GM21529 (cell line): ENCODE measurements at regions not wholly inside any gene's neighbourhood (a gene's known extent, or its start where the extent isn't known, plus 50 kb on each side); places are given as distances from the start of the nearest gene placed in this dataset.
"Not testable (repeated sequence)": the region's sequence is repeated elsewhere in the genome, so short reads cannot be mapped to it uniquely, and the experiment has no call there.

ENCODE experiments used
- ATAC-seq: cut with Tn5 transposase; IDR thresholded peaks from one replicate; pipeline ENCODE4 v1.9.1; 2021; ENCODE audit not compliant: unreplicated experiment

DNA sequence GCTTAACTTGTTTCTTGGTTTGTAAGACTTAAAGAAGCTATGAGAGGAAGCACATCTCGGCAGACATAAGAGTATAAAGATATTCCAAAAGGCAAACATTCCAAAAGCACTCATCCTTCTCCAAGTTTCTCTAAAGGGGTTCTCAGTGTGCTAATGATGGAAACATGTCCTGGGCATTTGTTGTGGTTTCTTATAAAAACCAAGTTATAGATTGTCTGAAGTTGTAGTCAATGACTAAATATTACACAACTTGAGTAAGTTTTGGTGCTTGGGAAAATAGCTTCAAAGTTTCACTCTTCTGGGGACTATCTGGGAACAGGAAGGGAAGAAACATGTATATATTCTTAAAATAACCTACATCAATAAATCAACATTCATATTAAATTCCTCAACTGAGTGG, 128.3 kb upstream of the TBX18 start:
- no peak for ATAC-seq

DNA sequence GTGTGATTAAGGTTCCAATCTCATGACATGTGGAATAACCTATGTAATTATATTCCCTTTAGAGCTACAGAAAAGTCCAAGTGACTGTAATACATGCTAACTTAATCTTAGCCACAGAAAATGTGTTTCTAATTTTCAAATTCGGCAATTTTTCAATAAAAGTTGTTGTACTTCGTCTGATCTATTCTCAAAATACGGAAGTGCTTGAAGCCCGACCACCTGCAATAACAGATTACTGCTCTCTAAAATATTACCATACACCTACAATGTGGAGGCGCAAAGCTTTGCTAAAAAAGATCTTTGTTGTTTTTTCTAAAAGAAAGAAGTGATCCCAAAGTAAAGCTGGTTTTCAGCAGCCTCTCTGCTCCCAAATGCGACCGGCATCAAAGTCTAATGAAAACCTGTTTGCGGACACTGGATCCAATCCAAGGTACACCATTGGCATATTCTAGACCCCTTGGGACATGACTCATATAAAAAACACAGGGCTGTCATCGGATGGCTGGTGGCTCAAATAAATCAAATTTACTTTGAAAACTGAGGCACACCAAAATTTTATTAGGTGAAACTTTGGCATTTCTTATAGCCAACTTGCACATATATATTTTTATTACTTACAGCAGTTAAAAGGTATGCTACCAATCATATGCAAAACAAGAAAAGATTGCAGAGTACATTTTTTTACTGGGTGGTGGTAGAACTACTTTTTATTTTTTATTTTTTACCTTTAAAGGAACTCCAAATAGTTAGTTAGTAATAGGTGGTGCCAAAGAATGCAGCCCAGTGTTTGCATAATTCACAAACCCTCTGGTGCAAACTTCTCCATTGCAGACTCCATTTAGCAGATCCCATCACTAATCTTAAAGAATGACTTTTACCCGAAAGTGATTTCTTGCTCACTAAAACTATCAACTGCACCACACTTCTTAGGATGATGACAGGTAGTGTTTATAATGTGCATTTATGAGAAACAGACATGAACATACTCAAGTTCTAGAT, 118.7 kb upstream of the TBX18 start:
- no peak for ATAC-seq

DNA sequence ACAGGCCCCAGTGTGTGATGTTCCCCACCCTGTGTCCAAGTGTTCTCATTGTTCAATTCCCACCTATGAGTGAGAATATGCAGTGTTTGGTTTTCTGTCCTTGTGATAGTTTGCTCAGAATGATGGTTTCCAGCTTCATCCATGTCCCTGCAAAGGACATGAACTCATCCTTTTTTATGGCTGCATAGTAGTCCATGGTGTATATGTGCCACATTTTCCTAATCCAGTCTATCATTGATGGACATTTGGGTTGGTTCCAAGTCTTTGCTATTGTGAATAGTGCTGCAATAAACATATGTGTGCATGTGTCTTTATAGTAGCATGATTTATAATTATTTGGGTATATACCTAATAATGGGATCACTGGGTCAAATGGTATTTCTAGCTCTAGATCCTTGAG, 115.0 kb upstream of the TBX18 start:
- ATAC-seq = not testable (repeated sequence)

DNA sequence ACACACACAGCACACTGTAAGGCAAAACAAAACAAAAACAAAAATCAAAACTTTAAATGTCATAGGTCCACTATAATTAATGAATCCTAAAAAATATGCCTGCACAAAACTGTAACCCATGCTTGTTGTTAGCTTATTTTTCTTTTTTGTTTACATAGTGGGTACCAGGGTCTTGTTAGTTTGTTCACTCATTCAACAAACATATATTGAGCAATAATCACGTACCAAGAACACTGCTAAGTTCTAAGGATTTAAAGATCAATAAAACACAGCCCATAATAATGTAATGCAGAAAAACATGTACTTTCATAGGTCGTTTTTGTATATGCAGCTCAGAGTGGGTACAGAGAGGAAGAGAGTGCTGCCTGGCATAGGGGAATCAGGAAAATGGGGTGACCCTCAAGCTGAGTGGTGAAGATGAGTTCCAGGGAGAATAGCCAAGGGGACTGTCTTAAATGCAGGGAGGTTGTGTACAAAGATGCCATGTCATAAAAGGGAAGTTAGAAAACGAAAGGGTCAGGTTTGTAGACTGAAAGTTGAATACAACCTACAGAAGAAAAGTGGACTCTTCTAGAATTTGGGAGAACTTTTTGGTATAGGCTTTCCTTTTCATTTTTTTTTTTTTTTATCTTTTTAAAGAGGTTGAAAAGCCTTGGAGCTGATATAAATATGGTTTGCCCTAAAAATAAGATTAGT, 113.3 kb upstream of the TBX18 start:
- no peak for ATAC-seq

DNA sequence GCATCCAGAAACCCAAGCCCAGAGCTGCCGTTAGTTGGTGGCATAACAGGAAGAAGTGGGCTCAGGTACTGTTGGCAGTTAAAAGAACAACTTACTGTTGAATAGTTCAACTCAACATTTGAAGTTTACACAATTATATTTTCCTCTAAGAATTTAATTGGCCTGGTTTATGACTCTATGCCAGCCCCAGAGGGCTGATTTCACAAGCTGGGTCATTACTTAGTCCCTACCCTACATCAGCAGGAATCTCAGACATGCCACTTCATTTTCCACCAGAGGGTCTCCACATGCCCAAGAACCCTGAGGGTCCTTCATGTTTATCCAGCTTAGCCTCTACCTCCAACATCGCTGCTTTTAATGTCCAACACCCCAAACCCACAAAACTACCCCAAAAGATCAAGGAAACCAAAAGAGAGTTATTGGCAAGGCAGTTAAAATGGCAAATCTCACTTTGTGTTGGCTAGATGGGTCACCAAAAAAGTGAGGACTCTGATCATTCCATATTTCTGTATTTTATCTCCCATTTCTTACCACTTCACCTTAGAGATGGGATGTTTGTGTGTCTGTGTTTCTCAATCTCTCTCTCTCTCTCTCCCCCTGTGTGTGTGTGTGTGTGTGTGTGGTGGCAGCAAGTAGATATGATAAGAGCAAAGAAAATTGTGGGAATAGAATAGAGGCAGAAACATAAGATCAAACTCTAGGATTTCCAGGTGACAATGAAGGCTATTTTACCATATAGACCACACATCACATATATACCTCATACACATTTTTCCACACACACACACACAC, 112.5 kb upstream of the TBX18 start:
- ATAC-seq = no peak

DNA sequence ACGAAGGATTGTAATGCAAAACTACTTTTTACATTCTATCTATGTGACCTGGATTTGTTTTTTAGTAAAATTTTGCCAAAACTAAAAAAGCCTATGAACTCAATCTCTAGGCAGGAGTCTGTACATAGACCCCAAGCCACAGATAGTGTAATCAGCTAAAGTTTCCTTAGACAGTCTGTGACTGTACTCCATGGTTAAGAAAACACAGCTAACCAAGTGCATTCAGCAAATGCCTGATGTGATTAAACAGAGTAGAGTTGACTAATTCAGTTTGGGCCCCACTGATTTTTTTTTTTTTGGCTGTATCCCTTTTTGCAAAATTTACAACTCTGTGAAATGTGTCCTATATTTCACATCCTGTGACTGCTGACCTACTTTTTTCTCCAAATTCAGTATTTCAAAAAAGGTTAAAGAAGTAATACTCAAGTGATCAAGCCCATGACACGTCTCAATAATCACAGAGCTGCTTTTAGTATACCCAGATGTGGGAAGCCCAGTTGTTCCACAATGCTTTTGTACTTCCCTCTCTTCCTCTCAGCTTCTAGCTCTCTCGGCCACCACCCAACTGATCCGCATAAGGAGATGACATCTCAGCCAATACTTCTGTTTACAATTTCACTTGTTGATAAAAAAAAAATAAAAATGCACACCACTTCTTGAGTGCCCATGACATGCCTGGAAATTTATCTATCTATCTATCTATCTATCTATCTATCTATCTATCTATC, 108.8 kb upstream of the TBX18 start:
- no peak for ATAC-seq

DNA sequence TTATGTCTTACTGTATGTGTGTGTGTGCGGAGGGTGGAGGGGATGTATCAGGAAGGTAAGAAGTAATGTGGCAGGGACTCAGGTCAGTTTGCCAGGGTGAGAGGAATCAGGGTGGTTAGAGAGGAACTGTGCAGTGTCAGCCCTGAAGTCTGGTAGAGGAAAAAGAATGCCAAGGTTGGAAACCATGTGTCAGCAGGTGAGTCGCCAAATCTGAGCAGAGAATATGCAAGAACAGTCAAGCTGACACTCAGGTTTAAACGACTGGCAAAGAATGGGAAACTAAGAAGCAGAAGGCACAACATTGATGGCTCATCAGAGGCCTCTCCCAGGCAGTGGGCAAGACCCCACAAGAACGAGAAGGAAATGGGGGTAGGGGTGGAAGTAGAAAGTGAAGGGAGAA, 107.5 kb upstream of the TBX18 start:
- ATAC-seq = no peak

DNA sequence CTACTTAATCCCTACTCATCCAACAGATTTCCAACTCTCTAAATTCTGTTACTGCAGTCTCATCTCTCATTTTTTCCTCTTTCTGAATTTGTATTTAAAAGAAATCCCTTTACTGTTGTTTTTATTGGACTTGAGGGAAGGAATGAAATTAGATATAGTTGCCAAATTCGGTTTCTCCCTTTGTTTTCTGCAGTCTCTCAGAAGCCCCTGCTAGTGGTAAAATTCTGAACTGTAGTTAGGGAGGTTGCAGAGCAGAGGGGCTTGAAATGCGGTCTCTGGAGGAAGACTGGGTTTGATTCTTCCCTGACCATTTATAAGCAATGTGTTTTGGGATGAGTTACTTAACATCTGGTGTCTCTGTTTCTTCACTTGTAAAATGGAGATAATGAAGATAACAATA, 106.3 kb upstream of the TBX18 start:
- no peak for ATAC-seq

DNA sequence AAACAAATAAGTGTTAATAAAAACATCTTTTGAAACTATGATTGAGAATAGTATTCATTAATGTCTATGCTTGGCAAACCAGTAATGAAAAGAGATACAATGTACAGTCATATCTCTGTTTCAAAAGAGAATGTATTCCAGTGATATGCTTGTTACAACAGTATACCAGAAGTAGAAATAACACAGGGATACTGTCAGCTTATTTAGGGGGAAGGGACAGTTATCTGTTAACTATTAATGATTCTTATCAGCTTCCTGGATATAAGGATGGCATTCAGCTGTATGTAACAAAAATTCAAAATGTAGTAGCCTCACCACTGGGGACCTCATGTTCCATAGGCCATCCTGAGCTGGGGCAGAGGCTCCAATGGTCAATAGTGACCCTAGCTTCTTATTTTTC, 103.8 kb upstream of the TBX18 start:
- no peak for ATAC-seq

DNA sequence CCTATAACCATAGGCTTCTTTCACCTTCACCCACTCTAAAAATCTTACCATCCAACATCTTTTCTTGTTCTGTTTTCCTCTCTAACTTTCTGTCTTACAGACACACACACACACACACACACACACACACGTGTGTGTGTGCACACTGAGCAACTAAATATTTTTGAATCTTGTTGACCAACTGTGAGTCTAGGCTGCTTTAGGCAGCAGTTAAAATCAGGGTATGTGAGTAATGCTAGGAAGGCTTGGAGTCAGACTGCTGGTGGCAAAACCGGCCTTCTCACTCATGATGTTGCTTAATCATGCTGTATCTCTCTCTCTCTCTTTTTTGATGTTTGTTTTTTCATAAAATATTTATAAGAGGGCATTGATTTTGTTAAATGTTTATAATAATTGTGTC, 103.1 kb upstream of the TBX18 start:
- no peak for ATAC-seq

DNA sequence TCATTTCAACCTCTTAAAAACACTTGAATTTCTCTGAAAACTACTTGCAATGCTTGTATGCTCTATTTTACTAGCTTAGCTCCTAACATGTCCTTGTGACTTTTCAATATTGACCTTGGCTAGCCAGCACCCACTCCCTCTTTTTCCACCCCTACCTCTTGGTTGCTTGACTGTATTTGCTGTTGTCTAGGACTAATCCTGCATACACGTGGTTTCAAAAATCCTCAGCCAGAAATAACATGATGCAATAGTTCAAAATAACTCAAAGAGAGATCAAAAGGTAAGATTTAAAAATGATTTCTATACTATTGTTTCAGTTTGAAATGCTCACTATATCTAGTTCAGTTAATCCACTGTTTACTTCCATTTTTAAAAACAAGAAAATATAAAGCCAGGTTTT, 102.3 kb upstream of the TBX18 start:
- ATAC-seq = no peak

DNA sequence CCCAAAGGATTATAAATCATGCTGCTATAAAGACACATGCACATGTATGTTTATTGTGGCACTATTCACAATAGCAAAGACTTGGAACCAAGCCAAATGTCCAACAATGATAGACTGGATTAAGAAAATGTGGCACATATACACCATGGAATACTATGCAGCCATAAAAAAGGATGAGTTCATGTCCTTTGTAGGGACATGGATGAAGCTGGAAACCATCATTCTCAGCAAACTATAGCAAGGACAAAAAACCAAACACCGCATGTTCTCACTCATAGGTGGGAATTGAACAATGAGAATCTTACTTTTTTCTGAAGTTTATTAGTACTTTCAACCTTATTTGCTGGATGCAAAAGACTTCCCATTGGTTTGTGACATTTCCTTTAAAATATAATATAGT, 101.0 kb upstream of the TBX18 start:
- ATAC-seq = not testable (repeated sequence)

DNA sequence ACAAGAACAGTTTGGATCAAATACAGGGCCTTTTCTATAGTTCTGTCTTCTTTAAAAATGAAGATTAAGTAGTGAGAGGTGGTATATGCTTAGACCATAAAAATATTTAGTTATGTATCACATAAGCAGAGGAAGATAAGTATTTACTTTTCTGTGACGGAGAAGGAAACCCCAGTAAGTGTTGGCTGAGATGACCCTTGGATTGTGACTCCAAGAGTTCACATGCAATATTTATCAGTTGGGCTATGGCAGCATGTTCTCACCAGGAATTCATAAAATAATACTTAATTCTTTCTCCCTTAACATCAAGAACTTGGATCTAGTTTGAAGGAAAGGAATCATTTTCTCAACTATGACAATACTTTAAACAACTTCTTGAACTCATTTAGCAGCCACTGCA, 98.4 kb upstream of the TBX18 start:
- ATAC-seq = no peak

DNA sequence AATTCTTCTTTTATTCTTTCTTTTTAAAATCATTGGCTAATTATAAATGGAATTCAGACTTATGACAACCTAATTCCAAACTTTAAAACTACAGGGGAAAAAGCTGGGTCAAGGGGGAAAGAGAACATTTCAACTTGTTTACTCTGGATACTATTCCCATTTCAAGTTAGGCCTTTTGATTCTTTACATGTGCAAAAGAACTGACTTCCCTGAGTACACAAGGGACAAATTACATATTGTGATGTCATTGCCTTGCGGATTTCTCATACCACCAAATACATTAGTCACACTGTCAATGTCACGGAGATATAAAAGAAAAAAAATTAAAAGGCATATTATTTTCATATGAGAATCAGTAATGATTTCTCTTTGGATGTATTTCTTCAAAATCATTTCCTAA, 96.5 kb upstream of the TBX18 start:
- no peak for ATAC-seq

DNA sequence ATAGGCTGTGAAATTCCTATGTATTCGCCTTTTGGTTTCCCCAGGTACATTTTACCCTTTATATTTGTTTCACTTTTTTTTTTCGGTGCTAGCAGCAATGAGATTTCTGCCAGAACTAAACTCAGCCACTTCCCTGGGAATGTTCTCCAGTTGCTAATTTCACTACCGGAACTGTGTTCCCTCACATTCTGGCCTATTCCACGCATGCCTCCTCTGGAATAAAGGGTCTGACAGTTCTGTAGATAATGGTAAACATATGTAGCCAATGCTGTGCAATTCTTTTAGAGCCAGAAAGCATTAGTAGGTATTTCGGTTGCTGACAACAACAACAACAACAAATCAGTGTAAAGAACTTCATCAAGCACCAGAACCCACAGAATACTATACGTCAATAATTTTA, 96.1 kb upstream of the TBX18 start:
- no peak for ATAC-seq

DNA sequence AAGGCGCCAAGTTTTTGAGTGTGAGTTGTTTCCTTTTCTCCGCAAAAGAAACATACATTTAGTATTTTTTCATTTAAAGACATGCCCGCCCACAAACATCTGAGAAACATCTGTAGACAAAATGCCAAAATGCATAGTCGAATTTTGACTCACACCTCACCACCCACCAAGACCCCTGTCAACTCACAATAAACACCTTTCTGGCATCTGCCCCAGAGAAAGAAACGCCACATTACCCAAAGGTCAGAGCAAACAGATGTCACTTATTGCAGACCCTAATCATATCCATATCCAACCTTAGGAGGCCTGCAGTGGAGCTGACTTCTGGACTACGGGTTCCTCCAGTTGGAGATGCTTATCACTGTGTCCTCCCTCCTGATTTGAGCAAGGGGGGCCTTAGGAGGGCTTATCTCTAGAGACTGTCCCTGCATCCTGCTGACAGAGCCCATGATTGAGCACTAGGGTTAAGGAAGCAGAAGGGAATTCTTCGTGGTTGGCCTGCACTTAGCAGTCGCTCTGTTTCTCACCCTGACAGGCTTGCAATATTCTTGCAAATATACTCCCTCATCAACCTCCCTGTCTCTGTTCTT, 90.5 kb upstream of the TBX18 start:
- ATAC-seq = no peak

DNA sequence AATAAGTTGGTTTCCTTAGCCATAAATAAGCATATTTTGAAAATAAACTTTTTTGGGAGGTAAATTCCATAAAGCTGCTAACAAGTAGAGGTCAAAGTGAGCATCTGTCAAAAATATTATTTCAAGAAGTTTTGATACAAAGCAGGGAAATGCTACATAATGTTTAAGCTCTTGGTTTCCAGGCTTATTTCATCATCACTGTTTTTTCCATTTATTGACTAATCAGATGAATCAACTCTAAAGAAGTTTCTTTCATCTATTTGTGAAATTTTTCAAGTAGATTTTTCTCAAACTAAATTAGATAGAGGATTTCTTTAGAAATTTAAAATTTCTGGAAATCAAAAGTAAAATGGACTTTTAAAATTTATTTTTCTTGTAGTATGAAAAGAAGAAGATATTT, 89.5 kb upstream of the TBX18 start:
- ATAC-seq = no peak

DNA sequence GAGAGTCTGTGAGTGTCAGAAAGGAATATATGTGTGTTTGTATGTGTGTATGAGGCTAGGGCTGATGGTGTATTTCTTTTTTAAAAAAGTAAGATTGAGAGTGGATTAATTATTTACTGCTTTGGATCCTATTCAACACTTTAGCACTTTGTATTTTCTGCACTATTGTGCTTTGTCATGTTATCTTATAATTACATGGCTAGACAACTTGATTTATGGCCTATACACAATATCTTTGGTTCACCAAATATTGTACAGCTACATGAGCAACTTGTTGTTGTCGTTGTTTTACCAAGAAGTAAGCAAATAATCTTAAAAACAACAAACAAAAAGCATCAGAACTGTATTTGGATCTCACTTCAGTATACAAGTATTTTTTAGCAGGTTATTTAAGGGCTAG, 84.6 kb upstream of the TBX18 start:
- no peak for ATAC-seq

DNA sequence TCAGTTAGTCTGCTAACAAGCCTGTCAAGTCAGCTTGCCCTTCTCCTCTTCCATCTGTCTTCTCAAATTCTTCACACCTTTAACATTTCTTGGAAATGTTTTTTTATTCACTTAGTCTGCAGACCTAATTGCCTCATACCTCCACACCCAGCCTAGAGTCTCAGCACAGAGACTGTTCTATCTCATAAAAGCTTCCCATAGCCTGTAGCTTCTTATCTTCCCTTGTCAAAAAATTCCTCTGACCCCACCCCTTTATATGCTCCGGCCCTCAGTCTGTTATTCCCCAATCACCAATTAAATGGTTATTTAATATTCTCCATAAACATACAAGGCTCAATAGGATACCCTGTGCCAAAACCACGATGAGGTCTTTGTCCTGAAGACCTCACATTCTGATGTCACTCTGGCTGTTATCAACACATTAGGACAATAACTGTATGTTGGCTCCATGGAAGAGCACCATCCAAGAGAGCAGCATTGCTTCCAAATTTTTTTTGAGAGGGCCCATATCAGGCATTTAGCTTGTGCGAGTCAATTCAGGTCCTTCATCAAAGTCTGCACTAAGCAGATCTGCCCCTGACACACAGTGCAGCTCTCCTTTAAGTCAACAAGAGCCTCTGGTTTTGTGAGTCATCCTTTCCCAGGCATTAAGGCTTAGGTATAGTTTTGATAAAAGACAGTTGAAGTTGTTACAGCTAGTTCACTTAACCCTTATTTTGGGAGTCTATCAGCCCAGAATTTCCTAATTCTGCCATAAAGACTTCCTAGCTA, 83.2 kb upstream of the TBX18 start:
- ATAC-seq = no peak
